22Rv1 (cell line): ENCODE measurements at regions not wholly inside any gene's neighbourhood (a gene's known extent, or its start where the extent isn't known, plus 50 kb on each side); places are given as distances from the start of the nearest gene placed in this dataset.

Experiments
- CTCF ChIP-seq: fragments of 450-650 bp; IDR thresholded peaks from 2 replicates; pipeline ENCODE4 v1.5.1; 2017; ENCODE audit warnings: mild to moderate bottlenecking
- ZFX ChIP-seq: fragments of 450-650 bp; IDR thresholded peaks from 2 replicates; pipeline ENCODE4 v1.6.1; 2017; ENCODE audit warnings: antibody characterized with exemption, borderline replicate concordance

DNA sequence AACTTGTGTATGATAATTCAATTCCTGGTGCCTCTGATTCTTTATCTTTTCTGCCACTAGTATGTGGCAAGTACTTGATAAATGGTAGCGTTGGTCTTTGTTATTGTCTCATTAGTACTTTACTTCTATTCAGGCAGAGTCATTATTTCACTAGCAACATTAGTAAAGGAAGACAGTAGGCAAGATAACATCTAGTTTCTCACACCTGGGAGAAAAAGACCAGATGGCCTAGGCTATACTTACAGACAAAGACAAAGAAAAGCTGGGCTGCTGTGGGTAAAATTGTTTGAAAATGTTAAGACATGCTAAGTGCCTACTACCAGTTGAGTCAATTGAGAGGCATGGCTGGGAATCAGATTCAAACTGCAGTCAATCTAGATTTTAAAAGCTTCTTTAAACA is 198.7 kb upstream of the CMC1 start:
- TF ChIP-seq CTCF: no peak
- TF ChIP-seq ZFX: no peak
